Colonic mucosa (tissue), 4 donors: ENCODE measurements at regions not wholly inside any gene's neighbourhood (a gene's known extent, or its start where the extent isn't known, plus 50 kb on each side); places are given as distances from the start of the nearest gene placed in this dataset.

Source experiments
- DNase-seq: peaks from one replicate; pipeline ENCODE4 v3.0.0-alpha.2; 2020
- H3K27ac ChIP-seq: fragments of 200-600 bp; one replicate; pipeline ENCODE4 v1.8.0; 2021
- H3K27me3 ChIP-seq: fragments of 200-600 bp; one replicate; pipeline ENCODE4 v1.8.0; 2021
- H3K36me3 ChIP-seq: fragments of 200-600 bp; one replicate; pipeline ENCODE4 v1.8.0; 2021
- H3K4me1 ChIP-seq: fragments of 200-600 bp; one replicate; pipeline ENCODE4 v1.8.0; 2021; ENCODE audit warnings: mild to moderate bottlenecking
- H3K4me3 ChIP-seq: fragments of 200-600 bp; one replicate; pipeline ENCODE4 v1.8.0; 2021
- H3K9ac ChIP-seq, 2 donors: one replicate each; pipeline ENCODE4 v1.7.0; 2013; ENCODE audit warnings: control low read depth in 2 of 2, low read depth in 2 of 2, low read length in 2 of 2
- H3K9me3 ChIP-seq: fragments of 200-600 bp; one replicate; pipeline ENCODE4 v1.8.0; 2021
- intact Hi-C: fragments of 100-400 bp; cut with DNase I; formaldehyde crosslinking; loops from one replicate; pipeline ENCODE4 v1.14.1; 2022
- TF ChIP-seq, protein P1 (sequence below): fragments of 200-600 bp; IDR thresholded peaks from one replicate; pipeline ENCODE4 v1.8.0; 2022; ENCODE audit warnings: antibody characterized with exemption, mild to moderate bottlenecking
- donor health status: healthy.
- donor health status: DM: no; HTN: no; CAD: no.
- donor health status: DM: no; HTN: no; CAD: no.

DNA sequence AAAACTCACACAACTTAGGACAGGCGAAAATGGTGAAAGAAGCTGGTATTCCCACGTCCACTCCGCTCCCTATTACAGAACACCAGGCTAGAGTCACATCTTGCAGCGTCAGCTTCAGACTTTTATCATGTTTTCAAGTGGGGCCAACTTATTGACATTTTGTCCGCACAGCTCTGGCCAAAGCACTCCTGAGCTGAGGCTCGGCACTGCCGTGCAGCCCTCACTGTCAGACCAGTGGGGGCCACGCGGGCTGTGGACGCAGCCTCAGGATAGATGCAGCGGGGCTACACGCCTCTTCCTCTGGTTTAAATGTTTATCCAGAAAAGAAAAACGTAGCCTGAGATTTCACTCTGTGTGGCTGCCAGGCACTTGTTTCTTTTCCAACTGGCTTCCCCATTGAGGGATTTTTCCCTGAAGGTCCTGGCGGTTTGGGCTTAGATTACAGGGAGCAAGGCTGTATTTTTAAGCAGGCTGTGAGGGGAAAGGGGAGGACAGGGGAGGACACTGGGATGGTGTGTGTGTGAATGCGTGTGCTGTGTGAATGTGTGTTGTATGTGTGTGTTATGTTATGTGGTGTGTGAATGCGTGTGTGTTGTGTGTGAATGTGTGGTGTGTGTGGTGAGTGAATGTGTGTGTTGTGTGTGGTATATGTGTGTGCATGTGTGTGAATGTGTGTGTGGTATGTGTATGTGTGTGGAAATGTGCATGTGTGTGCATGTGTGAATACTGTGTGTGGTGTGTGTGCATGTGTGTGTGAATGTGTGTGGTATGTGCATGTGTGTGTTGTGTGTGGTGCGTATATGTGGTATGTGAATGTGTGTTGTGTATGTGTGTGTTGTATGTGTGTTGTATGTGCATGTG is 267.6 kb downstream of the DCDC2C start:
- no peaks in the 10 kb centered on the region for H3K27me3 ChIP-seq
- no peak overlapping the region for H3K27ac ChIP-seq
- intact Hi-C loops: no loop called here
- no peaks in the 10 kb centered on the region for H3K4me1 ChIP-seq
- no peaks in the 10 kb centered on the region for H3K9me3 ChIP-seq
- DNase-seq: no peak
- H3K36me3 ChIP-seq: no peaks in the 10 kb centered on the region
- TF ChIP-seq, protein P1, sequence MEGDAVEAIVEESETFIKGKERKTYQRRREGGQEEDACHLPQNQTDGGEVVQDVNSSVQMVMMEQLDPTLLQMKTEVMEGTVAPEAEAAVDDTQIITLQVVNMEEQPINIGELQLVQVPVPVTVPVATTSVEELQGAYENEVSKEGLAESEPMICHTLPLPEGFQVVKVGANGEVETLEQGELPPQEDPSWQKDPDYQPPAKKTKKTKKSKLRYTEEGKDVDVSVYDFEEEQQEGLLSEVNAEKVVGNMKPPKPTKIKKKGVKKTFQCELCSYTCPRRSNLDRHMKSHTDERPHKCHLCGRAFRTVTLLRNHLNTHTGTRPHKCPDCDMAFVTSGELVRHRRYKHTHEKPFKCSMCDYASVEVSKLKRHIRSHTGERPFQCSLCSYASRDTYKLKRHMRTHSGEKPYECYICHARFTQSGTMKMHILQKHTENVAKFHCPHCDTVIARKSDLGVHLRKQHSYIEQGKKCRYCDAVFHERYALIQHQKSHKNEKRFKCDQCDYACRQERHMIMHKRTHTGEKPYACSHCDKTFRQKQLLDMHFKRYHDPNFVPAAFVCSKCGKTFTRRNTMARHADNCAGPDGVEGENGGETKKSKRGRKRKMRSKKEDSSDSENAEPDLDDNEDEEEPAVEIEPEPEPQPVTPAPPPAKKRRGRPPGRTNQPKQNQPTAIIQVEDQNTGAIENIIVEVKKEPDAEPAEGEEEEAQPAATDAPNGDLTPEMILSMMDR: no peak
- H3K9ac ChIP-seq: no peak overlapping the region
- no peak overlapping the region for H3K4me3 ChIP-seq

DNA sequence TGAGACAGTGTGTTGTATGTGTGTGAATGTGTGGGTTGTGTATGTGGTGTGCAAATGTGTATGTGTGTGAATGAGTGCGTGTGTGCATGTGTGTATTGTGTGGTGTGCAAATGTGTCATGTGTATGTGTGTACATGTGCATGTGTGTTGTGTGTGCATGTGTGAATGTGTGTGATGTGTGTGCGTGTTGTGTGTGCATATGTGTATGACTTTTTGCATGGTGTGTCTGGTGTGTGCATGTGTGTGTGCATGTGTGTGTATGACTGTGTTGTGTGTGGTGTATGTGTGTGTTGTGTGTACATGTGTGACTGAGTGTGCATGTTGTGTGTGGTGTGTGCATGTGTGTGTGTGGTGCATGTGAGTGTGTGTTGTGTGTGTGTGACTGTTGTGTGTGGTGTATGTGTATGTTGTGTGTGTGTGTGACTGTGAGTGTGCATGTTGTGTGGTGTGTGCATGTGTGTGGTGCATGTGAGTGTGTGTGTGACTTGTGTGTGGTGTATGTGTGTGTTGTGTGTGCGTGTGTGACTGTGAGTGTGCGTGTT is 268.3 kb downstream of the DCDC2C start:
- H3K27me3 ChIP-seq: no peaks in the 10 kb centered on the region
- no peaks in the 10 kb centered on the region for H3K9me3 ChIP-seq
- intact Hi-C loops: no loop called here
- no peak overlapping the region for H3K27ac ChIP-seq
- no peaks in the 10 kb centered on the region for H3K4me1 ChIP-seq
- no peaks in the 10 kb centered on the region for H3K36me3 ChIP-seq
- DNase-seq: no peak
- H3K4me3 ChIP-seq: no peak overlapping the region
- no peak overlapping the region for H3K9ac ChIP-seq
- TF ChIP-seq, protein P1: no peak

DNA sequence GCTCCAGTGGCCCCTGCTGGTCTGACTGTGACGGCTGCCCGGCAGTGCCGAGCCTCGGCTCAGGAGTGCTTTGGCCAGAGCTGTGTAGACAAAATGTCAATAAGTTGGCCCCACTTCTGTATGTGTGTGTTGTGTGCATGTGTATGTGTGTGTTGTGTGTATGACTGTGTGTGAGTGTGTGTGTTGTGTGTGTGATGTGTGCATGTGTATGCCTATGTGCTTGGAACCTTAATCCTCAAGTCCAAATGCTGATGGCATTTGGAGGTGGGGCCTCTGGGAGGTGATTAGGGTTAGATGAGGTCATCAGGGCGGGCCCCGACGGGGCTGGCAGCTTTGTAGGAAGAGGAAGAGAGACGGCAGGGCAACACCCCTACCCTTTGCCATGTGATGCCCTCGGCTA is 269.0 kb downstream of the DCDC2C start:
- H3K4me3 ChIP-seq: no peak overlapping the region
- H3K27me3 ChIP-seq: no peaks in the 10 kb centered on the region
- H3K9me3 ChIP-seq: no peaks in the 10 kb centered on the region
- H3K27ac ChIP-seq: no peak overlapping the region
- no peaks in the 10 kb centered on the region for H3K36me3 ChIP-seq
- no peak overlapping the region for H3K9ac ChIP-seq
- DNase-seq: no peak
- intact Hi-C loops: no loop called here
- TF ChIP-seq, protein P1: no peak
- no peaks in the 10 kb centered on the region for H3K4me1 ChIP-seq

DNA sequence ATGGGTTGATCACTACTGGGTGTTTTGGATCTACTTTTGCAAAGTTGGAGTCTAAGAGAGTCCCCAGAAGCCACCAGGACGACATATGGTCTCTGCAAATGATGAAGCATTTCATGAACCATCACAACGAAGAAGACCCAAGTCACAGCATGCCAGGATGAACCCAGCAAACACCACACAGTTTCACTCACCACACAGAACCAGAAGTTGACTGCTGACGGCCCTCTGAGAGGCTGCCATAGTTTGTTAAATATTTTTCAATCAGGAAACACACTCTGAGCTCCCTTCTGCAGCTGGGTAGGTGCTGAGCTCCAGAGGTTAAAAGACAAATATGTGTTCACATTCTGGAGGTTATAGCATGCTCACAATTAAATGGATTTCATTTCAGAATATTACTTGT is 271.4 kb downstream of the DCDC2C start:
- no peak overlapping the region for H3K27ac ChIP-seq
- H3K4me1 ChIP-seq: no peaks in the 10 kb centered on the region
- no peaks in the 10 kb centered on the region for H3K27me3 ChIP-seq
- H3K9me3 ChIP-seq: no peaks in the 10 kb centered on the region
- no peak for DNase-seq
- TF ChIP-seq, protein P1: no peak
- H3K4me3 ChIP-seq: no peak overlapping the region
- H3K36me3 ChIP-seq: no peaks in the 10 kb centered on the region
- intact Hi-C loops: no loop called here
- H3K9ac ChIP-seq: no peak overlapping the region

DNA sequence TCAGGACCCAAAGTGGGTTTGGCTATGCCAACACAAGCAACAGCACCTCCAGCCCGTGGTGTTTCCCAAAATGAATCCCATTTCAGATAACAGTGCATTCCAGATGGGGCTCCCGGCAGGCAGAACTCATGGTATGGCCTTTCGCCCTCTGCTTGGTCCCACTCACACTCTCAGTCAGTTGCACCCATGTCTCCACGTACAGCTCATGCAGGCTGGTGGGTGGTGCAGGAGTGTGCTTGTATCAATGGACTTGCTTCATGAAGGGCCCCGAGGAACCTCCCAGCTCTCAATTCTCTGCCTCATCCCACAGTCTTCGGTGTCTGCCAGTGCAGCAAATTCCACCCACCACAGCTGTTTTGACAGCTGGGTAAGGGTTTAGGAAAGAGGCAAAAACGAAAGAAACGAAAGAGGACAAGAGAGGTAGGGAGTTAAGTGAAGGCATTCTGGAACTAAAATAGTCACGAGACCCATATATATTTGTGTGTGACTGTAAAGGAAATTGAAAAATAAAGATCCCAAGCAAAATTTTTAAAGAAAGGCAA is 278.1 kb downstream of the DCDC2C start:
- no peak overlapping the region for H3K4me3 ChIP-seq

More for the DNA sequence above, 278.1 kb downstream of the DCDC2C start:
- H3K27ac ChIP-seq: no peak overlapping the region
- H3K9me3 ChIP-seq: no peaks in the 10 kb centered on the region
- TF ChIP-seq, protein P1: no peak
- H3K4me1 ChIP-seq: no peaks in the 10 kb centered on the region
- no peaks in the 10 kb centered on the region for H3K36me3 ChIP-seq
- intact Hi-C loops: no loop called here
- H3K9ac ChIP-seq: no peak overlapping the region
- no peak for DNase-seq
- no peaks in the 10 kb centered on the region for H3K27me3 ChIP-seq
